Hematopoietic multipotent progenitor cell treated with erythropoietin and hydrocortisone succinate and interleukin-3 and kit ligand, for 8 days (in vitro differentiated cells): ENCODE measurements at regions not wholly inside any gene's neighbourhood (a gene's known extent, or its start where the extent isn't known, plus 50 kb on each side); places are given as distances from the start of the nearest gene placed in this dataset.

Experiments used
- DNase-seq: peaks from one replicate; pipeline ENCODE4 v3.0.0-alpha.2; 2015

GRCh38 chr9:115629879-115630840 lies 512.2 kb upstream of the TNC start:
- no peak for DNase-seq

GRCh38 chr9:115632391-115632790 lies 514.4 kb upstream of the TNC start:
- DNase-seq = no peak

GRCh38 chr9:115633104-115633503 lies 515.1 kb upstream of the TNC start:
- DNase-seq = no peak

- DNase-seq = no peak
These were observed 517.8 kb upstream of the PAPPA start for GRCh38 chr9:115635680-115636383.

GRCh38 chr9:115636596-115636995 lies 517.0 kb upstream of the PAPPA start:
- DNase-seq = no peak

GRCh38 chr9:115637661-115638060 lies 515.9 kb upstream of the PAPPA start:
- no peak for DNase-seq

GRCh38 chr9:115640887-115641286 lies 512.7 kb upstream of the PAPPA start:
- DNase-seq = no peak

- no peak for DNase-seq
These were observed 511.3 kb upstream of the PAPPA start for GRCh38 chr9:115642285-115642684.

GRCh38 chr9:115643948-115644727 lies 509.5 kb upstream of the PAPPA start:
- DNase-seq = no peak

- no peak for DNase-seq
These were observed 503.6 kb upstream of the PAPPA start for GRCh38 chr9:115649991-115650472.

- DNase-seq = no peak
These were observed 502.8 kb upstream of the PAPPA start for GRCh38 chr9:115650768-115651167.

- DNase-seq = no peak
These were observed 502.1 kb upstream of the PAPPA start for GRCh38 chr9:115651461-115651860.

- no peak for DNase-seq
These were observed 500.4 kb upstream of the PAPPA start for GRCh38 chr9:115653171-115653606.

- no peak for DNase-seq
These were observed 495.9 kb upstream of the PAPPA start for GRCh38 chr9:115657695-115658094.

GRCh38 chr9:115665519-115665918 lies 488.1 kb upstream of the PAPPA start:
- DNase-seq = no peak

- no peak for DNase-seq
These were observed 485.1 kb upstream of the PAPPA start for GRCh38 chr9:115668521-115668920.

- DNase-seq = no peak
These were observed 482.2 kb upstream of the PAPPA start for GRCh38 chr9:115671236-115671962.

- no peak for DNase-seq
These were observed 481.7 kb upstream of the PAPPA start for GRCh38 chr9:115671963-115672305.

- no peak for DNase-seq
These were observed 480.9 kb upstream of the PAPPA start for GRCh38 chr9:115672477-115673316.

- no peak for DNase-seq
These were observed 480.0 kb upstream of the PAPPA start for GRCh38 chr9:115673599-115673998.

GRCh38 chr9:115674091-115674490 lies 479.5 kb upstream of the PAPPA start:
- DNase-seq = no peak

GRCh38 chr9:115675834-115676233 lies 477.8 kb upstream of the PAPPA start:
- DNase-seq = no peak
